Activated CD8-positive, alpha-beta T cell treated with anti-CD3 and anti-CD28 coated beads, Interleukin-2, amount 10 ng/mL, durations not matched to agents 7 days and 5 days (primary cell): ENCODE measurements at regions not wholly inside any gene's neighbourhood (a gene's known extent, or its start where the extent isn't known, plus 50 kb on each side); places are given as distances from the start of the nearest gene placed in this dataset.

Experiments used
- ATAC-seq: fragments of 150-1000 bp; cut with Tn5 transposase; one replicate; pipeline ENCODE4 v1.10.0; 2021; ENCODE audit warnings: moderate library complexity
- CTCF ChIA-PET: fragments of 350-600 bp; sonication (Branson Sonifier 250); formaldehyde crosslinking; loops from one replicate; lab custom pipeline; 2021; ENCODE audit warnings: antibody characterized with exemption; lab: Charles Lee
- POLR2A ChIA-PET: fragments of 350-600 bp; sonication (Branson Sonifier 250); formaldehyde crosslinking; loops from one replicate; lab custom pipeline; 2021; ENCODE audit warnings: antibody characterized with exemption; lab: Charles Lee
- DNase-seq: peaks from one replicate; pipeline ENCODE4 v3.0.0-alpha.2; 2020
- H3K27ac Mint-ChIP-seq: one replicate; pipeline ENCODE4 v1.8.0; 2021; ENCODE audit warnings: mild to moderate bottlenecking, mixed read lengths
- H3K27me3 Mint-ChIP-seq: one replicate; pipeline ENCODE4 v1.8.0; 2021; ENCODE audit warnings: low read depth, mixed read lengths
- H3K36me3 Mint-ChIP-seq: one replicate; pipeline ENCODE4 v1.8.0; 2021; ENCODE audit warnings: low read depth, mixed read lengths
- H3K4me1 Mint-ChIP-seq: one replicate; pipeline ENCODE4 v1.8.0; 2021; ENCODE audit warnings: low read depth, mixed read lengths
- H3K4me3 Mint-ChIP-seq: one replicate; pipeline ENCODE4 v1.8.0; 2021; ENCODE audit warnings: mild to moderate bottlenecking, mixed read lengths
- H3K9me3 Mint-ChIP-seq: one replicate; pipeline ENCODE4 v1.8.0; 2022; ENCODE audit warnings: mixed read lengths; ENCODE audit not compliant: insufficient read depth

DNA sequence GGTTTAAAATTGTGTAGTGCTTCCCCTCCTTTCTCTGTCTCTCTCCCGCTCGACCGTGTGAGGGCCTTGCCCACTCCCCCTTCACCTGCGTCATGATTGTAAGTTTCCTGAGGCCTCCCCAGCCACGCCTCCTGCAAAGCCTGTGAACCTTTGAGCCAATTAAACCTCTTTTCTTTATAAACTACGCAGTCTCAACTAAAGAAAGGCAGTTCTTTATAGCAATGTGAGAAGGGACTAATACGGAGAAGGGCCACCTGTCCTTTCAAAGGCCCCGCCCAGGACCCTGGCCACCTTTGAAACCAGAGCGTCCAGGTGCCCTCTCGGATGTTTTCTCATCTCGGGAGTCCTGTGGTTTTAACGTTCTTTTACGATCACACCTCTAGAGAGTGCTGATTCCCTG, 741.5 kb downstream of the BRD1 start:
- DNase-seq: no peak
- ChIA-PET CTCF (no interaction called here), POLR2A (no interaction called here)
- Mint-ChIP-seq H3K4me3 (no peak overlapping the region), H3K4me1 (no peaks in the 10 kb centered on the region), H3K9me3 (no peaks in the 10 kb centered on the region), H3K27ac (no peak overlapping the region), H3K36me3 (no peaks in the 10 kb centered on the region), H3K27me3 (no peaks in the 10 kb centered on the region)
- no peak for ATAC-seq

DNA sequence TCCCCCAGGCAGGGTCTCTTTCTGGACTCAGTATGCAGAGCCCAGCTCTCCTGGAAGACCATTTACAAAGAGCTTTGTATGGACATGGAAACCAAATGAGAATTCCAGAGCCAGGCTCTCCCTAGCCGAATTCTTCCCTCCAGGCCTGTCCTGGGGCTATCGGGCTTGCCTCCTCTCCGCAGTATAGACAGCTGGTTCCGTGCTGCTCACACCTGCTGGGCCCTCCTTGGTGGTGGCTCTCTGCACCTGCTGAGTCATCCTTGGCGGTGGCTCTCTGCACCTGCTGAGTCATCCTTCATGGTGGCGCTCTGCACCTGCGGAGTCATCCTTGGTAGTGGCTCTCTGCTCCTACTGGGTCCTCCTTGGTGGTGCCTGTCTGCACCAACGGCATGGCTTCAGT, 743.5 kb downstream of the BRD1 start:
- Mint-ChIP-seq H3K36me3 (no peaks in the 10 kb centered on the region), H3K4me1 (no peaks in the 10 kb centered on the region), H3K4me3 (no peak overlapping the region), H3K27me3 (no peaks in the 10 kb centered on the region), H3K9me3 (no peaks in the 10 kb centered on the region), H3K27ac (no peak overlapping the region)
- CTCF ChIA-PET: no interaction called here
- DNase-seq (no peak), ATAC-seq (no peak)
- POLR2A ChIA-PET: no interaction called here

DNA sequence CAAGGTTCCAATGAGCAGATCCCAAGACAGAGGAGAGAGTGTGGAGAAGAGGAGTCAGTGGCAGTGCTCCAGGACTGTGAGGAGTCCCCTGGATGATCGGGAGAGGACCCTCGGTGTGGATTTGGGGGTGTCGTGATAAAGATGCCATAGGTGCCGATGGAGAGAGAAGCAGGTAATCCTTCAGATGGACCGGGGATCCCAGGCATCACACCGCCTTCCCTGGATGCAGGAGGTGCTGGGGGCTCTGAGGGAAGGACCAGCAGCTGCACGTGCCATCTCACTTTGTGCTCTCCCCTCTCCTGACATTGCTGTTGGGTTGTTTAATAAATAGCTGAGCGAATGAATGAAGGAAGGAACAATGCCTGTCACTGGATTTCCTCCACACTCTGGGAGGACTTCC, 744.1 kb downstream of the BRD1 start:
- ATAC-seq: no peak
- Mint-ChIP-seq H3K27me3 (no peaks in the 10 kb centered on the region), H3K36me3 (no peaks in the 10 kb centered on the region), H3K4me3 (no peak overlapping the region), H3K27ac (no peak overlapping the region), H3K4me1 (no peaks in the 10 kb centered on the region), H3K9me3 (no peaks in the 10 kb centered on the region)
- ChIA-PET POLR2A (no interaction called here), CTCF (no interaction called here)
- no peak for DNase-seq

DNA sequence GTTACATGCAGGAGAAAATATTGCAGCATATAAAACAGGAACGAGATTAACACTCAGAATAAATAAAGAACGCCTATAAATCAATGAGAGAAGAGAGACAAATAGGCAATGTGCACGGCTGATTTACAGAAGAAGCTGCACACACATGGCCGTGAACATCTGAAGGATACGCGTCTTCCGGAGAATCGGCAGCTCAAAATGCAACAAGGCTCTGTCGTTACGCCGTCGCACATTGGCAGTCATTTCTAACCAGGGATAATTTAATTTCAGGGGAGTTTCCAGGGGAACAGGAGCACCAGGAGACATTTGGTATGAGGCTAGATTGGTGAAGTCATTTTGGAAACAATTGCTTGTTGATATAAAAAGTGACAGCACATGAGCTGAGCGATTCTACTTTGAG, 745.2 kb downstream of the BRD1 start:
- ATAC-seq (no peak), DNase-seq (no peak)
- Mint-ChIP-seq H3K36me3 (no peaks in the 10 kb centered on the region), H3K4me3 (no peak overlapping the region), H3K9me3 (no peaks in the 10 kb centered on the region), H3K4me1 (no peaks in the 10 kb centered on the region), H3K27me3 (no peaks in the 10 kb centered on the region), H3K27ac (no peak overlapping the region)
- ChIA-PET CTCF (no interaction called here), POLR2A (no interaction called here)

DNA sequence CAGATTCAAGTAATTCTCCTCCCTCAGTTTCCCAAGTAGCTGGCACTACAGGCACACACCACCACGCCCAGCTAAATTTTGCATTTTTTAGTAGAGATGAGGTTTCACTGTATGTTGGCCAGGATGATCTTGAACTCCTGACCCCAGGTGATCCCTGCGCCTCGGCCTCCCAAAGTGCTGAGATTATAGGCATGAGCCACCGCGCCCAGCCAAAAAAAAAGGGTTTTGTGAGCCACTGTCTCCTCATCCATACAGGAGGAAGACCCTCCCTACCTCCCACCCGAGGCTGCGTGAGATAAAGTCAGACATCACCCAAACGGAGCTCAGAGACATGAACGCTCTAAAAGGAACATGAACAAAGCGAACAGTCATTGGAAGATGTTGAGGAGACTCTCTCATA, 745.7 kb downstream of the BRD1 start:
- DNase-seq (no peak), ATAC-seq (no peak)
- Mint-ChIP-seq H3K27me3 (no peaks in the 10 kb centered on the region), H3K4me1 (no peaks in the 10 kb centered on the region), H3K4me3 (no peak overlapping the region), H3K27ac (no peak overlapping the region), H3K9me3 (no peaks in the 10 kb centered on the region), H3K36me3 (no peaks in the 10 kb centered on the region)
- CTCF ChIA-PET: no interaction called here
- POLR2A ChIA-PET: no interaction called here

DNA sequence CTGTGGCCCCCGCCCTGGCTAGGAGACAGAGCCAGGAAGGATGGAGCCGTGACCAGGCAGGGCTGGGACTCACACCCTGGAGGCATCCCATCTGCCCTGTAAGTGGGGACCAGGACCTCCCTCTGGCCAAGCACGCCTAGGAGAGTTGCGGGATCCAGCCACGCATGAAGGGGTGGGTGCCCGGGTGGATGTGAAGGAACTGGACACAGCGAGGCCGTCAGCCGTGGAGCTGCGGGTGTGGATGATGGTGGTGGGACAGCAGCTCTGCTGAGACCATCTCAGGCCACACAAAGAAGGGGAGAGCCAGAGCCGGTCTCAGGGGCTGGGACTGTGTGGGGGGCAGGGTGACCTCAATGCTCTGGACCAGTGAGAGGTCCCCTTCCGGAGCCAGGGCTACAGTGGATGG, 746.4 kb downstream of the BRD1 start:
- Mint-ChIP-seq H3K4me1 (no peaks in the 10 kb centered on the region), H3K4me3 (no peak overlapping the region), H3K27ac (no peak overlapping the region), H3K27me3 (no peaks in the 10 kb centered on the region), H3K9me3 (no peaks in the 10 kb centered on the region), H3K36me3 (no peaks in the 10 kb centered on the region)
- ATAC-seq (no peak), DNase-seq (no peak)
- CTCF ChIA-PET: no interaction called here
- POLR2A ChIA-PET: no interaction called here

DNA sequence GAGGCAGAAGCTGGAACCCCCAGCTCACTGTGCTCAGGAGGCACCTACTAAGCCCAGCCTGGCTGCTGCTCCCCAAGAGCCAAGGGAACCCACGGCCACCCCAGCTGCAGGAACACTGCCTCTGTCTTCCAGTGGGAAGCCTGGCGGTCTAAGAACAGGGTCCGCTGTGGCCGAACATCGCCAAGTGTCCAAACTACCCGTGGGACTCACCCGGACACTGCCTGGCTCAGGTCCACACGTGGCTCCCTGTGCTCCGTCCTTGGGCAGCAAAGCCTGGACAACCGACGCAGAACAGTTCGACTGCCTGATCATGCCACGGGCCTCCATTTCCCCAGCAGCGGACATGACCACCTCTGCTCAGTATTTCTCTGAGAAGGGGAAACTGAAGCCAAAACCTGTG, 747.0 kb downstream of the BRD1 start:
- no peak for ATAC-seq
- DNase-seq: no peak
- Mint-ChIP-seq H3K27me3 (no peaks in the 10 kb centered on the region), H3K4me1 (no peaks in the 10 kb centered on the region), H3K36me3 (no peaks in the 10 kb centered on the region), H3K27ac (no peak overlapping the region), H3K4me3 (no peak overlapping the region), H3K9me3 (no peaks in the 10 kb centered on the region)
- POLR2A ChIA-PET: no interaction called here
- CTCF ChIA-PET: no interaction called here

DNA sequence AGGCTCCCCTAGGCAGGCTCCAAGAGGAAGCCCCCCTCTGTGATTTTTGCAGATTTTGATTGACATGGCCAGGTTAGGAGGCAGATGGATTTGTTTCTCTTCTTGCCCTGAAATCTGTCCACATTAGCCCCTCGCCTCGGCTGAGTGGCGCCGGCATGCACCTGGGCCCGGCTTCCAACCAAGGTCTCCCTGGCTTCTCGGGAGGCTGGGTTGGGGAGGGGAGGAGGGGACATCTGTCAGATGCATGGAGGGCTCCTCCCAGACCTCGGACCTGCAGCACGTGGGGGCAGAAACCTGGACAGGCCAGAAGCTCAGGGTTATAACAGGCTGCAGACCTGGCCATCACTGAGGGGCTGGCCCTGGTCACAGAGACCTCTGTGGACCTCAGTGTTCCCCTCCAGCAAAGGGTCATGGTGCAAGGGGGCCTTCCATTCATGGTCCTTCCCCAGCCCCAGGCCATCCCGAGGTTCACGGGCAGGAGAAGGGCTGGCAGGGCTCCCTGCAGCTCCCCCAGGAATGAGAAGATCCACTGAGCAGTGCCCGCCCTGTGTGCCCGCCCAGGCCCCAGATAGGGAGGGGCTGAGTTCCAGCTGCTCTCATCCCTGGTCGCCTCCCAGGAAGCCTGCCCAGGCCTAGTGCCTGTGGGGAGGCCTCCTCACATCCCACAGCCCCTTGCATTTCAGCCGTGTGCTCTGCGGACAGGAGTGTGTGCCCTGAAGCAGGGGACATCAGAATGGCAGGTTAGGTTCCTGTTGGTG, 747.8 kb downstream of the BRD1 start:
- Mint-ChIP-seq H3K27me3 (no peaks in the 10 kb centered on the region), H3K4me3 (no peak overlapping the region), H3K27ac (no peak overlapping the region), H3K36me3 (no peaks in the 10 kb centered on the region), H3K4me1 (no peaks in the 10 kb centered on the region), H3K9me3 (no peaks in the 10 kb centered on the region)
- CTCF ChIA-PET: no interaction called here
- POLR2A ChIA-PET: no interaction called here
- DNase-seq (no peak), ATAC-seq (no peak)

DNA sequence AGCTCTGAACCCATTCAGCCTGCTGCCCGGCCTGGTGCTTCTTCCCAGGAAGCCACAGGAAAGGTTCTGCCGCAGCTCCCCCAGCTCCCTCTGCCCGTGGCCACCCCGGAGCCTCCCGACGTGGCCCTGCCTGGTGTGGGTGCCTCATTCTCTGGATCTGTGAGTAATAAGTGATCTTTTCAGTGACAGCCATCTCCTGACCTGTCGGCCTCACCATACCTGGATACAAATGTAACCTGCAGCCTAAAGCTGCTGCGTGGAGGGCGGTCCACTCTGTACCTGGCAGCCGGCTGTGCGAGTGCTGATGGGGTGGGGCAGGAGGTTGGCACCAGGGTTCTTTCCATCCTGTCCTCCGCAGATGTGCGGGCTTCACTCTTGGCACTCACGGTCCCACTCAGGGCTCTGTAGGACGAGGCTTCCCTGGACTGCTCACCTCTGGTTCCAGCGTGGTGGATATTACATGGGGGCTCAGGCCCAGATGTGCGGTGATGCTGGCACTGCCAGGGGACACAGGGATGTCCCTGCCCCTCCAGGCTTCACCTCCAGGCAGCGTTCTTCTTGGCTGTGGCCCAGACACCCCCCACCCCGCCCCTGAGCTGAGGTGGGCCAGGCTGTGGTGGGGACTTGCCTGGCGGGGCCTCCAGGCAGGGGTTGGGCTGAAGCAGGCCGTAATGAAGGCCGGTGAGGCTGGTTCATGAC, 748.5 kb downstream of the BRD1 start:
- Mint-ChIP-seq H3K27ac (no peak overlapping the region), H3K4me1 (no peaks in the 10 kb centered on the region), H3K36me3 (no peaks in the 10 kb centered on the region), H3K9me3 (no peaks in the 10 kb centered on the region), H3K4me3 (no peak overlapping the region), H3K27me3 (no peaks in the 10 kb centered on the region)
- CTCF ChIA-PET: no interaction called here
- DNase-seq: no peak
- POLR2A ChIA-PET: no interaction called here
- ATAC-seq: no peak

DNA sequence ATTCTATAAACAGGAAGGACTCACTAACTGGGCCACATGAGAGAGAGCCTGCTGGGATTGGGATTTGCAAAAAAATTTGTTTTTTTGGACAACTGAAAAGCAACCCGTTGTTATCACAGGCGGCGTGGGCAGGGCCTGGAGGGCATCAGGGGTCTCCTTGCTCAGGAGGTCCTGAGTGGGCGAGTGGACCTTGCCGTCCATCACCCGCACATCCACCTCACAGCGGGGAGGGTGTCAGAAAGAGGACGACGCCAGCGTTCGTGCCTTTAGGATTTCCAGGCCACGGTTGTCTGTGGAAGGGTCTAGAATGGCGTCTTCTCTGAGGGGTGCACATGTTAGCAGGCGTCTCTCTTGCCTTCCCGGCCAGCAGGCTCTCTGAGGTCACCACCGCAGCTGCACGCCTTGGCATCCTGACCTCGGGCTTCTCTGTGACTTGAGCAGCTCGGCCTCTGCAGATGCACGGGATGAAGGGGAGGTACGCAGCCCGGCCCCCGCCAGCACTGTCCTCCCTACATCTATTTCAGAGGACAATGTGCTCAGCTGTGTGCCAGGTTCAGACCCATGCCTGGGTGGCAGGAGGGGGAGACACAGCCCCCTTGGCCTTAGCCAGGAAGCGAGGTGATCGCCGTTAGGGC, 749.5 kb downstream of the BRD1 start:
- no peak overlapping the region for H3K4me3 Mint-ChIP-seq
- POLR2A ChIA-PET: no interaction called here
- ATAC-seq (no peak), DNase-seq (no peak)
- H3K27me3 Mint-ChIP-seq: no peaks in the 10 kb centered on the region
- no peaks in the 10 kb centered on the region for H3K4me1 Mint-ChIP-seq
- no peaks in the 10 kb centered on the region for H3K36me3 Mint-ChIP-seq
- CTCF ChIA-PET: no interaction called here
- H3K27ac Mint-ChIP-seq: no peak overlapping the region
- no peaks in the 10 kb centered on the region for H3K9me3 Mint-ChIP-seq

DNA sequence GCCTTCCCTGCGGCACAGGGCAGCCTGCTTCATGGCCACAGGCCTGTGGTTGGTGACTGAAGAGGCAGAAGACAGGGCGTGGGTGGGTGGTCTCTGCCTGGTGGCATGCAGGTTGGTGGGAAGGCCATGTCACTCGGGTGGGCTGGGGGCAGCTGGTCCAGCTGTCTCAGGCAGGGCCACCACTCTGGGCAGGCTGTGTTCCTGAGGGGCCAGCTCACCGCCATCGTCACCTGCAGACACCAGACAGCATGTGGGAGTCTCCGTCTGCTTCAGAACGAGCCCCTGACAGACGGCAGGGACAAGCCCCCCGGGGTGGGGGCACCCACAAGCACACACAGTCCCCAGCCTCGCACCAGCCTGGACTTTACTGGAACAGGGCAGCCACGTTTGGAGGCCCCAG, 750.1 kb downstream of the BRD1 start:
- ChIA-PET POLR2A (no interaction called here), CTCF (no interaction called here)
- H3K27me3 Mint-ChIP-seq: no peaks in the 10 kb centered on the region
- DNase-seq (no peak), ATAC-seq (no peak)
- no peak overlapping the region for H3K27ac Mint-ChIP-seq
- no peaks in the 10 kb centered on the region for H3K36me3 Mint-ChIP-seq
- H3K4me3 Mint-ChIP-seq: no peak overlapping the region
- H3K9me3 Mint-ChIP-seq: no peaks in the 10 kb centered on the region
- no peaks in the 10 kb centered on the region for H3K4me1 Mint-ChIP-seq

DNA sequence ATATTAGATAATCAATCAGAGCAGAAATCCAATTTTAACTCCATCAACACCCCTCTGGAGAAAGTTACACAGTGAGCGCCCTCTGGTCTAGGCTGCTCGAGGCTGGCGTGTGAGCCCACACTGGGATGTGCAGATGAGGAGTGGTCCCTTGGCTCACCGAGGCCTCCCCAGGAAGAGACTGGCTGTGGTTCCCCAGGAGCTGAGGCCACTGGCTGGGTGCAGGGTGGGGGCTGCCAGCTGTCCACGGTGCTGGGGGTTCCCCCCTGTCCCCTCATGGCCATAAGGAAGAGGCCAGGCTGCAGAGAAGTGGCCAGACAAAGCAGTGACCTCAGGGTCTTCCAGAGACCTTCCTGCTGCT, 750.7 kb downstream of the BRD1 start:
- ATAC-seq: no peak
- Mint-ChIP-seq H3K4me3 (no peak overlapping the region), H3K27ac (no peak overlapping the region), H3K27me3 (no peaks in the 10 kb centered on the region), H3K4me1 (no peaks in the 10 kb centered on the region), H3K36me3 (no peaks in the 10 kb centered on the region), H3K9me3 (no peaks in the 10 kb centered on the region)
- ChIA-PET POLR2A (no interaction called here), CTCF (no interaction called here)
- DNase-seq: no peak
